GM19438 (cell line): ENCODE measurements at regions not wholly inside any gene's neighbourhood (a gene's known extent, or its start where the extent isn't known, plus 50 kb on each side); places are given as distances from the start of the nearest gene placed in this dataset.
"Not testable (repeated sequence)": the region's sequence is repeated elsewhere in the genome, so short reads cannot be mapped to it uniquely, and the experiment has no call there.

ENCODE experiments used
- ATAC-seq: cut with Tn5 transposase; IDR thresholded peaks from one replicate; pipeline ENCODE4 v1.9.1; 2021; ENCODE audit warnings: low read depth; ENCODE audit not compliant: unreplicated experiment

GRCh38 chr14:31911160-31911559, 165.9 kb upstream of the ARHGAP5 start:
- ATAC-seq = no peak

- no peak for ATAC-seq
Measured at GRCh38 chr14:31913370-31913769, 163.7 kb upstream of the ARHGAP5 start.

GRCh38 chr14:31918289-31918688, 158.8 kb upstream of the ARHGAP5 start:
- ATAC-seq = not testable (repeated sequence)

- no peak for ATAC-seq
Measured at GRCh38 chr14:31920001-31920400, 157.1 kb upstream of the ARHGAP5 start.

- no peak for ATAC-seq
Measured at GRCh38 chr14:31920989-31921650, 156.0 kb upstream of the ARHGAP5 start.

- ATAC-seq = no peak
Measured at GRCh38 chr14:31921721-31922120, 155.4 kb upstream of the ARHGAP5 start.

- ATAC-seq = no peak
Measured at GRCh38 chr14:31926123-31926522, 151.0 kb upstream of the ARHGAP5 start.

- ATAC-seq = no peak
Measured at GRCh38 chr14:31926652-31927347, 150.3 kb upstream of the ARHGAP5 start.

- no peak for ATAC-seq
Measured at GRCh38 chr14:31927348-31927832, 149.7 kb upstream of the ARHGAP5 start.

GRCh38 chr14:31930070-31930469, 147.0 kb upstream of the ARHGAP5 start:
- ATAC-seq = no peak

- ATAC-seq = no peak
Measured at GRCh38 chr14:31930493-31931240, 146.4 kb upstream of the ARHGAP5 start.

GRCh38 chr14:31932675-31933074, 144.4 kb upstream of the ARHGAP5 start:
- no peak for ATAC-seq

GRCh38 chr14:31933716-31934115, 143.4 kb upstream of the ARHGAP5 start:
- no peak for ATAC-seq

- ATAC-seq = no peak
Measured at GRCh38 chr14:31934767-31935266, 142.3 kb upstream of the ARHGAP5 start.

- ATAC-seq = no peak
Measured at GRCh38 chr14:31935391-31935790, 141.7 kb upstream of the ARHGAP5 start.

GRCh38 chr14:31936115-31936514, 141.0 kb upstream of the ARHGAP5 start:
- ATAC-seq = no peak

- ATAC-seq = peak; percentile 97
Measured at GRCh38 chr14:31937730-31938346, 139.3 kb upstream of the ARHGAP5 start.

GRCh38 chr14:31939934-31940333, 137.2 kb upstream of the ARHGAP5 start:
- ATAC-seq = no peak

- ATAC-seq = no peak
Measured at GRCh38 chr14:31941487-31941886, 135.6 kb upstream of the ARHGAP5 start.

- no peak for ATAC-seq
Measured at GRCh38 chr14:31942166-31942841, 134.8 kb upstream of the ARHGAP5 start.
